ENCODE measurements at regions not wholly inside any gene's neighbourhood (a gene's known extent, or its start where the extent isn't known, plus 50 kb on each side); places are given as distances from the start of the nearest gene placed in this dataset.

GRCh38 chr15:61768131-61768530, 292.1 kb downstream of the VPS13C start:
- no peak for ATAC-seq
- Histone ChIP-seq H3K9ac (ENCODE audit: control insufficient read depth, insufficient read depth, low read length) (no peak overlapping the region), H2AFZ (ENCODE audit: control insufficient read depth, low read depth, low read length) (no peak overlapping the region), H3K79me2 (ENCODE audit: control insufficient read depth, insufficient read depth, low read length) (no peaks in the 10 kb centered on the region), H3K27me3 (replicated peaks in 1 of 2; ENCODE audit: control insufficient read depth in 2 of 2, insufficient read depth in 2 of 2, low read length in 1 of 2) (peaks cover 0 to 1% of the 10 kb centered on the region in 2 experiments; a peak in 2 of 4 replicates), H3K4me2 (ENCODE audit: control insufficient read depth, insufficient read depth) (no peak overlapping the region), H3K27ac (ENCODE audit: control insufficient read depth, insufficient read depth) (no peak overlapping the region), H3K36me3 (ENCODE audit: control insufficient read depth in 2 of 2, insufficient read depth in 2 of 2, low read length in 1 of 2) (no peaks in the 10 kb centered on the region), H3K4me3 (no peak overlapping the region), H3K4me1 (ENCODE audit: control insufficient read depth, insufficient read depth, low read length) (no peaks in the 10 kb centered on the region), H3K9me3 (replicated peaks; ENCODE audit: control insufficient read depth, insufficient read depth, low read length) (no peaks in the 10 kb centered on the region), H4K20me1 (ENCODE audit: control insufficient read depth, insufficient read depth) (no peaks in the 10 kb centered on the region)
- SMC1A ChIA-PET (ENCODE audit: uncharacterized antibody, unreplicated experiment), result no interaction called here
- in situ Hi-C loops (cut with MboI) (no loop called here), intact Hi-C loops (cut with micrococcal nuclease; ENCODE audit: unreplicated experiment) (no loop called here)
- TF ChIP-seq POLR2A (IDR thresholded peaks at IDR 0.05; ENCODE audit: low read depth, low read length) (no peak), HCFC1 (IDR thresholded peaks at IDR 0.05; ENCODE audit: low read length) (no peak), TCF7 (IDR thresholded peaks at IDR 0.05; ENCODE audit: borderline replicate concordance) (no peak), GATAD2B (conservative IDR thresholded peaks at IDR 0.05; ENCODE audit: low read depth) (no peak), SP1 (IDR thresholded peaks at IDR 0.05; ENCODE audit: low read depth, low read length) (no peak), CHD4 (IDR thresholded peaks at IDR 0.05) (no peak), TCF12 (IDR thresholded peaks at IDR 0.05; ENCODE audit: low read depth, low read length) (no peak)
- TF ChIP-seq, protein P1, sequence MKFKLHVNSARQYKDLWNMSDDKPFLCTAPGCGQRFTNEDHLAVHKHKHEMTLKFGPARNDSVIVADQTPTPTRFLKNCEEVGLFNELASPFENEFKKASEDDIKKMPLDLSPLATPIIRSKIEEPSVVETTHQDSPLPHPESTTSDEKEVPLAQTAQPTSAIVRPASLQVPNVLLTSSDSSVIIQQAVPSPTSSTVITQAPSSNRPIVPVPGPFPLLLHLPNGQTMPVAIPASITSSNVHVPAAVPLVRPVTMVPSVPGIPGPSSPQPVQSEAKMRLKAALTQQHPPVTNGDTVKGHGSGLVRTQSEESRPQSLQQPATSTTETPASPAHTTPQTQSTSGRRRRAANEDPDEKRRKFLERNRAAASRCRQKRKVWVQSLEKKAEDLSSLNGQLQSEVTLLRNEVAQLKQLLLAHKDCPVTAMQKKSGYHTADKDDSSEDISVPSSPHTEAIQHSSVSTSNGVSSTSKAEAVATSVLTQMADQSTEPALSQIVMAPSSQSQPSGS (IDR thresholded peaks at IDR 0.05; ENCODE audit: low read length), result no peak
- no peak for FAIRE-seq
- POLR2A ChIA-PET, result interaction anchor here (0.6 kb wide), 1 partner anchor 1070 kb away, joined by 5 read pairs; no protein-coding TSS in a partner anchor
- RAD21 ChIA-PET (ENCODE audit: unreplicated experiment), result no interaction called here
- CTCF ChIA-PET, result no interaction called here
- no peak for DNase-seq (ENCODE audit: low read depth, low spot score)
- BruUV-seq (replicated peaks), result no TSS peak
- WGBS (ENCODE audit: insufficient coverage, insufficient replicate concordance, low lambda C conversion rate, missing lambda C conversion rate), result 0% methylated on average over 2 of the region's 2 CpGs

DNA sequence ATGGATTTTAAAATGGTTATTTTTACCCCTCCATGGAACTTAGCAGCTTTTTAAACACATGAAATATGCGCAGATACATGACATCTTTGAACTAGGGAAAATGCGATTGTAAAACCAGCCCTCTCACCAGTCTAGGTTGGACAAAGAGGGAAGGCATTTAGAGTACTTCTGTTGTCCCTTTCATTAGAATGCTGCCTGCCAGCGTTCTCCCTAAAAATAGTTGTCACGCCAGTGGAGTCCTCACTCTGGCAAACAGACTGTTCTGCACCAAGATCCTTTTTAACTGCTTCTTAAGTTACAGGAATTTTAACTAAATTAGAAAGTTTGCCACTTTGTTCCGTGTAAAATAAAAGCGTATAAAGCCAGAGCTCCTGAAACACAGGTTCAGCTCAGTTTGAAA, 295.3 kb downstream of the VPS13C start:
- 43% methylated on average over 6 of the region's 6 CpGs for WGBS (ENCODE audit: insufficient coverage, insufficient replicate concordance, low lambda C conversion rate, missing lambda C conversion rate)
- POLR2A ChIA-PET, result no interaction called here
- Histone ChIP-seq H3K36me3 (ENCODE audit: control insufficient read depth in 2 of 2, insufficient read depth in 2 of 2, low read length in 1 of 2) (no peaks in the 10 kb centered on the region), H3K9ac (ENCODE audit: control insufficient read depth, insufficient read depth, low read length) (no peak overlapping the region), H3K79me2 (ENCODE audit: control insufficient read depth, insufficient read depth, low read length) (no peaks in the 10 kb centered on the region), H2AFZ (ENCODE audit: control insufficient read depth, low read depth, low read length) (no peak overlapping the region), H3K27me3 (replicated peaks in 1 of 2; ENCODE audit: control insufficient read depth in 2 of 2, insufficient read depth in 2 of 2, low read length in 1 of 2) (peaks cover 1 to 4% of the 10 kb centered on the region in 2 experiments; a peak in 3 of 4 replicates), H3K27ac (ENCODE audit: control insufficient read depth, insufficient read depth) (no peak overlapping the region), H3K4me1 (ENCODE audit: control insufficient read depth, insufficient read depth, low read length) (no peaks in the 10 kb centered on the region), H3K4me2 (ENCODE audit: control insufficient read depth, insufficient read depth) (no peak overlapping the region), H4K20me1 (ENCODE audit: control insufficient read depth, insufficient read depth) (no peaks in the 10 kb centered on the region), H3K9me3 (replicated peaks; ENCODE audit: control insufficient read depth, insufficient read depth, low read length) (no peaks in the 10 kb centered on the region), H3K4me3 (no peak overlapping the region)
- RAD21 ChIA-PET (ENCODE audit: unreplicated experiment), result no interaction called here
- ATAC-seq (no peak), FAIRE-seq (no peak), DNase-seq (ENCODE audit: low read depth, low spot score) (no peak)
- SMC1A ChIA-PET (ENCODE audit: uncharacterized antibody, unreplicated experiment), result no interaction called here
- no TSS peak for BruUV-seq (replicated peaks)
- CTCF ChIA-PET, result no interaction called here
- intact Hi-C loops (cut with micrococcal nuclease; ENCODE audit: unreplicated experiment) (no loop called here), in situ Hi-C loops (cut with MboI) (no loop called here)
- TF ChIP-seq MXI1 (IDR thresholded peaks at IDR 0.05; ENCODE audit: low read depth, low read length), result no peak
- no peak for TF ChIP-seq WRNIP1 (IDR thresholded peaks at IDR 0.05; ENCODE audit: borderline replicate concordance, low read depth, low read length)
- TF ChIP-seq ASH2L (IDR thresholded peaks at IDR 0.05; ENCODE audit: borderline replicate concordance, low read depth), result no peak
- no peak for TF ChIP-seq STAT1 (conservative IDR thresholded peaks at IDR 0.05)
- no peak for TF ChIP-seq SMAD5 (IDR thresholded peaks at IDR 0.05; ENCODE audit: low read depth)
- no peak for TF ChIP-seq PML (IDR thresholded peaks at IDR 0.05; ENCODE audit: low read length)
- TF ChIP-seq, protein P2, sequence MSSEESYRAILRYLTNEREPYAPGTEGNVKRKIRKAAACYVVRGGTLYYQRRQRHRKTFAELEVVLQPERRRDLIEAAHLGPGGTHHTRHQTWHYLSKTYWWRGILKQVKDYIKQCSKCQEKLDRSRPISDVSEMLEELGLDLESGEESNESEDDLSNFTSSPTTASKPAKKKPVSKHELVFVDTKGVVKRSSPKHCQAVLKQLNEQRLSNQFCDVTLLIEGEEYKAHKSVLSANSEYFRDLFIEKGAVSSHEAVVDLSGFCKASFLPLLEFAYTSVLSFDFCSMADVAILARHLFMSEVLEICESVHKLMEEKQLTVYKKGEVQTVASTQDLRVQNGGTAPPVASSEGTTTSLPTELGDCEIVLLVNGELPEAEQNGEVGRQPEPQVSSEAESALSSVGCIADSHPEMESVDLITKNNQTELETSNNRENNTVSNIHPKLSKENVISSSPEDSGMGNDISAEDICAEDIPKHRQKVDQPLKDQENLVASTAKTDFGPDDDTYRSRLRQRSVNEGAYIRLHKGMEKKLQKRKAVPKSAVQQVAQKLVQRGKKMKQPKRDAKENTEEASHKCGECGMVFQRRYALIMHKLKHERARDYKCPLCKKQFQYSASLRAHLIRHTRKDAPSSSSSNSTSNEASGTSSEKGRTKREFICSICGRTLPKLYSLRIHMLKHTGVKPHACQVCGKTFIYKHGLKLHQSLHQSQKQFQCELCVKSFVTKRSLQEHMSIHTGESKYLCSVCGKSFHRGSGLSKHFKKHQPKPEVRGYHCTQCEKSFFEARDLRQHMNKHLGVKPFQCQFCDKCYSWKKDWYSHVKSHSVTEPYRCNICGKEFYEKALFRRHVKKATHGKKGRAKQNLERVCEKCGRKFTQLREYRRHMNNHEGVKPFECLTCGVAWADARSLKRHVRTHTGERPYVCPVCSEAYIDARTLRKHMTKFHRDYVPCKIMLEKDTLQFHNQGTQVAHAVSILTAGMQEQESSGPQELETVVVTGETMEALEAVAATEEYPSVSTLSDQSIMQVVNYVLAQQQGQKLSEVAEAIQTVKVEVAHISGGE (CRISPR knock-in tag; IDR thresholded peaks at IDR 0.05), result no peak
- no peak for TF ChIP-seq BCL11A (IDR thresholded peaks at IDR 0.05; ENCODE audit: low read depth, low read length)
- no peak for TF ChIP-seq ZNF622 (IDR thresholded peaks at IDR 0.05)
